PFSK-1 (cell line): ENCODE measurements at regions not wholly inside any gene's neighbourhood (a gene's known extent, or its start where the extent isn't known, plus 50 kb on each side); places are given as distances from the start of the nearest gene placed in this dataset.

Experiments
- FOXP2 ChIP-seq: optimal IDR thresholded peaks from 2 replicates; pipeline ENCODE3; 2011; ENCODE audit warnings: borderline replicate concordance, control low read depth, inconsistent platforms; ENCODE audit not compliant: insufficient read depth; ENCODE audit errors: extremely low read length, extremely low read depth
- POLR2AphosphoS5 ChIP-seq: IDR thresholded peaks from 2 replicates; pipeline ENCODE4 v1.6.1; 2012; ENCODE audit warnings: low read depth, mild to moderate bottlenecking, control low read depth, low read length, moderate library complexity
- SIN3A ChIP-seq: IDR thresholded peaks from 2 replicates; pipeline ENCODE4 v1.6.1; 2012; ENCODE audit warnings: mild to moderate bottlenecking, low read length, moderate library complexity, borderline replicate concordance; ENCODE audit not compliant: insufficient read depth
- TAF1 ChIP-seq: IDR thresholded peaks from 2 replicates; pipeline ENCODE4 v1.6.1; 2012; ENCODE audit warnings: low read length, control low read depth, borderline replicate concordance; ENCODE audit not compliant: insufficient read depth
- TF ChIP-seq, protein P1 (sequence below), 2 experiments: IDR thresholded peaks; 2 replicates each; pipeline versions ENCODE4 v1.6.1 to v1.8.0; 2011 to 2012; ENCODE audit warnings: low read depth in 2 of 2, low read length in 2 of 2, control low read depth in 1 of 2, inconsistent platforms in 1 of 2, mild to moderate bottlenecking in 1 of 2, moderate library complexity in 1 of 2; ENCODE audit not compliant: insufficient read depth in 1 of 2

DNA sequence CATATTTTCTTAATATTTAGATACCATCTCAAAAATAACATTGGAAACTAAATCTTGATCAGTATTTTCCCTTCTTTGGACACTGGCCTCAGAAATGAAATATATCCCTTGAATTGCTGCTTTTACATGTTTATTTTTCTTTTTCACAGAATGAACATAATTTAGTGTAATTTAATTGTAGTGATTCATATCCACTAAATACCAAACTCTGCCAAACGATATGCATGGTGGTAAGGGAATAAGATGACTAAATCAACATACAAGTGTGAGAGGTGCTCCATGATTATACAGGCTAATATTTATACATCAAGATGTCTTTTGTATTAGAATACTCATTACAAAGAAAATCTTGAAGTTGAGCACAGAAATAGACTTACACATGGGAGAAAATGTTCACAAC is 216.8 kb upstream of the PACRGL start:
- no peak for TF ChIP-seq TAF1
- TF ChIP-seq, protein P1, sequence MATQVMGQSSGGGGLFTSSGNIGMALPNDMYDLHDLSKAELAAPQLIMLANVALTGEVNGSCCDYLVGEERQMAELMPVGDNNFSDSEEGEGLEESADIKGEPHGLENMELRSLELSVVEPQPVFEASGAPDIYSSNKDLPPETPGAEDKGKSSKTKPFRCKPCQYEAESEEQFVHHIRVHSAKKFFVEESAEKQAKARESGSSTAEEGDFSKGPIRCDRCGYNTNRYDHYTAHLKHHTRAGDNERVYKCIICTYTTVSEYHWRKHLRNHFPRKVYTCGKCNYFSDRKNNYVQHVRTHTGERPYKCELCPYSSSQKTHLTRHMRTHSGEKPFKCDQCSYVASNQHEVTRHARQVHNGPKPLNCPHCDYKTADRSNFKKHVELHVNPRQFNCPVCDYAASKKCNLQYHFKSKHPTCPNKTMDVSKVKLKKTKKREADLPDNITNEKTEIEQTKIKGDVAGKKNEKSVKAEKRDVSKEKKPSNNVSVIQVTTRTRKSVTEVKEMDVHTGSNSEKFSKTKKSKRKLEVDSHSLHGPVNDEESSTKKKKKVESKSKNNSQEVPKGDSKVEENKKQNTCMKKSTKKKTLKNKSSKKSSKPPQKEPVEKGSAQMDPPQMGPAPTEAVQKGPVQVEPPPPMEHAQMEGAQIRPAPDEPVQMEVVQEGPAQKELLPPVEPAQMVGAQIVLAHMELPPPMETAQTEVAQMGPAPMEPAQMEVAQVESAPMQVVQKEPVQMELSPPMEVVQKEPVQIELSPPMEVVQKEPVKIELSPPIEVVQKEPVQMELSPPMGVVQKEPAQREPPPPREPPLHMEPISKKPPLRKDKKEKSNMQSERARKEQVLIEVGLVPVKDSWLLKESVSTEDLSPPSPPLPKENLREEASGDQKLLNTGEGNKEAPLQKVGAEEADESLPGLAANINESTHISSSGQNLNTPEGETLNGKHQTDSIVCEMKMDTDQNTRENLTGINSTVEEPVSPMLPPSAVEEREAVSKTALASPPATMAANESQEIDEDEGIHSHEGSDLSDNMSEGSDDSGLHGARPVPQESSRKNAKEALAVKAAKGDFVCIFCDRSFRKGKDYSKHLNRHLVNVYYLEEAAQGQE (IDR thresholded peaks at IDR 0.05; ENCODE audit: insufficient read depth in 1 of 2, low read depth in 2 of 2, low read length in 2 of 2), result no peak
- no peak for TF ChIP-seq POLR2AphosphoS5
- no peak for TF ChIP-seq FOXP2
- TF ChIP-seq SIN3A, result no peak

DNA sequence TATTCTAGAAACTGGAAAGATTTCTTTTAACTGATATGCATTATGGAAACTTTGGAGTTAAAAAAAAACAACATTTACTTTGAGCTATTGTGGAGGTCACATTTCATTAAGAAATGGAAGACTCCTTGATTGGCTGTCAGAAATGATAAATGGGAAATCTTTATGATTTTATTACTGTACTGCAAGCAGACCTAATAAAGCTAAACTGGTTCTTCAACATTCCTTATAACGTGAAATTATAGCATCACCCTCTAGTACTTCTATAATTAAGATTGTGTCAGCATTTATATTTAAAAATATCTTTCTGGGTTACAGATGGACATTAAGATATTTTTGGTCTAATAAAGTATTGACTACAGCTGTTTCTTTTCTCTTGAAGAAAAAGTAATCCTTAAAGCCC is 213.8 kb upstream of the PACRGL start:
- no peak for TF ChIP-seq SIN3A

DNA sequence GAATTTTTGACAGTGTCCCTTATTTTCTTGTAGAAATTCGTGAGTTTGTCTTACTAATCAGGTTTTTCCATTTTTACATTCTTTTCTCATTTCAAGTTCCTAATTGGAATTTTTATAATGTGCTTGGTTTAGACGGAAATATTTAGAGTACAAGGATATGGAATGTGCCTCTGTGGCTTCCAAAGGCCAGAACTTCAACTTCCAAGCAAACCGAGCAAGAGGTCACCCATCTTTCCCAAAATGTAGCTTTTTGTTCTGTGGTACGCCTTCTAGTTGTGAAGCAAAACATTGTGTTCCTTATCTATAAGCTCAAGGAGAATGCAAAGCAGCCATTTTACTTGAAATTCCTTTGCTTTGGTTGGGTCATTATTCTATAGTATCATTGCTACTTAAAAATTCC is 212.8 kb upstream of the PACRGL start:
- TF ChIP-seq POLR2AphosphoS5, result no peak
- no peak for TF ChIP-seq FOXP2
- TF ChIP-seq TAF1, result no peak
- TF ChIP-seq, protein P1 (IDR thresholded peaks at IDR 0.05; ENCODE audit: insufficient read depth in 1 of 2, low read depth in 2 of 2, low read length in 2 of 2), result no peak
- TF ChIP-seq SIN3A, result no peak

DNA sequence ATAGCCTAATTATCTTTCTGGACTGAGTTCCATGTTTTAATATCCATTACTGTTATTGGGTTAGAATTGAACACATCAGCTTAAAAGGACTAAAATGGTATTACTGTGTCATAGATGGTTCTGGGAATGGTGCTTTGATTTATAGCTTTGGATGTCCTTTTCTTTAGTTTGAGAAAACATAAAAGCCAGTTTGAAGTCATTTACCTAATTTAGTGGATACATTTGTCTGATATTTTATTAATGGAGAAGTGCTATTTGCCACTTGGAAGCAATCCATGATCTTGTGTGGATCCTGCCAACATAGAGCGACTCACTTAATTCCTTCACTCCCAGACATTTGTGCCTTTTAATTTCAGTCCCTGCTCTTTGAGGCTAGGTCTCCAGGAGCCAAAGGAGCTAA is 212.4 kb upstream of the PACRGL start:
- no peak for TF ChIP-seq SIN3A

DNA sequence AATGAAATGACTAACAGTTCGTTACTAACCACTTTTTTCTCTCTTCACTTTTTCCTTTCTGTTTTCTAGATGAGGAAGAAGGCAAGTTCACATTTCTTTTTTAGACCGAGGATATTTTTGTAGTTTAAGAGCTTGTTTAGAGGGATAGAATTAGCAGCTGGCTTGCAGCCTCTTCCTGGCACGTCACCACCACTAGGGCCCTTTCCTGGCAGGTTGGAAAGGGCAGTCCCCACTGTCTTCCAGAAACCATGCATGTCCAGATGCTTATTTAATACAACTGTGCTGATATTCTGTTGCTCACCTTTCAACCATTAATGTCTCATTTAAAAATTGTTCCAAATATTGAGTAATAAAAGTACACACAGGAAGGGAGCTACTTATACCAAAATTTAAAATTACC is 209.5 kb upstream of the PACRGL start:
- TF ChIP-seq TAF1 (no peak), FOXP2 (no peak), POLR2AphosphoS5 (no peak), SIN3A (no peak)
- TF ChIP-seq, protein P1 (IDR thresholded peaks at IDR 0.05; ENCODE audit: insufficient read depth in 1 of 2, low read depth in 2 of 2, low read length in 2 of 2), result no peak

DNA sequence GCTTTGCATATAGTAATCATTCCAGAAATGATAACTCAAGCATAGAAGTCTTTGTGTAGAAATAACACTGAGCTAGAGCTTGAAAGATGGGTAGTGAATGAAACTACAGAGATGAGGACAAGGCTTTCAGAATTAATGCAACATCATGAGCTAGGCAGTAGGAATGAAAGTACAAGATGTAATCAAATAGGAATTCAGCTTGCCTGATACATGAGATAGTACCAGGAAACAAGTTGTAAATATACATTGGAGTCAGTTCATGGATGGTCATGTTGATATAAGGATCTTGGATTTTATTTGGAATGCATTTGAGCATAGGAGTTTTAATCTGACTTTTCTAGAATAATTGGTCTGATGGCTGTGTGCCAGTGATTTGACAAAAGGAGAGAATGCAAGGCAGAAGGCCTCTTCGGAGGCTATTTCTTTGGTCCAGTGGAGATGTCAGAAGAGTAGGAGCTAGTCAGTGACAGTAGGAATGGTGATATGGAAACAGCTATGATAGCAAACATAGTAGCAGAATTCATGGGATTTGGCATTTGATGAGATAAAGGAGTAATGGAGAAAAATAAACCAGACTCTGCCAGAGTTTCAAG is 206.4 kb upstream of the PACRGL start:
- no peak for TF ChIP-seq FOXP2
- TF ChIP-seq, protein P1 (IDR thresholded peaks at IDR 0.05; ENCODE audit: insufficient read depth in 1 of 2, low read depth in 2 of 2, low read length in 2 of 2), result no peak
